ENCODE measurements at regions not wholly inside any gene's neighbourhood (a gene's known extent, or its start where the extent isn't known, plus 50 kb on each side); places are given as distances from the start of the nearest gene placed in this dataset.

- TF ChIP-seq CTCF (conservative IDR thresholded peaks at IDR 0.05), result no peak
- TF ChIP-seq ZFX (IDR thresholded peaks at IDR 0.05), result no peak
Observed at GRCh38 chr6:169118346-169118830, 135.3 kb downstream of the THBS2 start.
